VCaP (cell line): ENCODE measurements at regions not wholly inside any gene's neighbourhood (a gene's known extent, or its start where the extent isn't known, plus 50 kb on each side); places are given as distances from the start of the nearest gene placed in this dataset.

ENCODE experiments used
- H3K27ac ChIP-seq: fragments of 450-650 bp; 2 replicates; pipeline ENCODE4 v1.5.1; 2017
- TF ChIP-seq, protein P1 (sequence below): fragments of 450-650 bp; conservative IDR thresholded peaks from 2 replicates; pipeline ENCODE4 v1.5.1; 2017; ENCODE audit warnings: mild to moderate bottlenecking, moderate library complexity

- TF ChIP-seq, protein P1, sequence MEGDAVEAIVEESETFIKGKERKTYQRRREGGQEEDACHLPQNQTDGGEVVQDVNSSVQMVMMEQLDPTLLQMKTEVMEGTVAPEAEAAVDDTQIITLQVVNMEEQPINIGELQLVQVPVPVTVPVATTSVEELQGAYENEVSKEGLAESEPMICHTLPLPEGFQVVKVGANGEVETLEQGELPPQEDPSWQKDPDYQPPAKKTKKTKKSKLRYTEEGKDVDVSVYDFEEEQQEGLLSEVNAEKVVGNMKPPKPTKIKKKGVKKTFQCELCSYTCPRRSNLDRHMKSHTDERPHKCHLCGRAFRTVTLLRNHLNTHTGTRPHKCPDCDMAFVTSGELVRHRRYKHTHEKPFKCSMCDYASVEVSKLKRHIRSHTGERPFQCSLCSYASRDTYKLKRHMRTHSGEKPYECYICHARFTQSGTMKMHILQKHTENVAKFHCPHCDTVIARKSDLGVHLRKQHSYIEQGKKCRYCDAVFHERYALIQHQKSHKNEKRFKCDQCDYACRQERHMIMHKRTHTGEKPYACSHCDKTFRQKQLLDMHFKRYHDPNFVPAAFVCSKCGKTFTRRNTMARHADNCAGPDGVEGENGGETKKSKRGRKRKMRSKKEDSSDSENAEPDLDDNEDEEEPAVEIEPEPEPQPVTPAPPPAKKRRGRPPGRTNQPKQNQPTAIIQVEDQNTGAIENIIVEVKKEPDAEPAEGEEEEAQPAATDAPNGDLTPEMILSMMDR: peak; percentile 16; the same call in 1 of the 2 replicates
- no peak overlapping the region for H3K27ac ChIP-seq
These were observed 185.9 kb upstream of the CADM2 start for GRCh38 chr3:84772841-84773240.

DNA sequence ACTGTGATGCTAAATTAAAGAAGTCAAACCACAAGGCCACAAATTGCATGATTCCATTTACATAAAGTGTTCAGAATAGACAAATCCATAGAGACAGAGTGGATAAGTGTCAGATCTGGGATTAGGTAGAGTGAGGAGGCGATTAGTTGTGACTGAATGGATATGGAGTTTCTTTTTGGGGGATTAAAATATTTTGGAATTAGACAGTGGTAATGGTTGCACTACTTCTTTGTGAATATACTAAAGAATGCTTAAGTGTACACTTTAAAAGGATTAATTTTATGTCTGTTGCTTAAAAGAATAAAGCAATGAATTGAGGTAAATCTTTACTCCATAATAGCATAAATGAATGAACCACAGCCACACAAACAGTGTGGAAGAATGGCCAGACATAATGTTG, 175.5 kb upstream of the CADM2 start:
- H3K27ac ChIP-seq: no peak overlapping the region
- TF ChIP-seq, protein P1: no peak

DNA sequence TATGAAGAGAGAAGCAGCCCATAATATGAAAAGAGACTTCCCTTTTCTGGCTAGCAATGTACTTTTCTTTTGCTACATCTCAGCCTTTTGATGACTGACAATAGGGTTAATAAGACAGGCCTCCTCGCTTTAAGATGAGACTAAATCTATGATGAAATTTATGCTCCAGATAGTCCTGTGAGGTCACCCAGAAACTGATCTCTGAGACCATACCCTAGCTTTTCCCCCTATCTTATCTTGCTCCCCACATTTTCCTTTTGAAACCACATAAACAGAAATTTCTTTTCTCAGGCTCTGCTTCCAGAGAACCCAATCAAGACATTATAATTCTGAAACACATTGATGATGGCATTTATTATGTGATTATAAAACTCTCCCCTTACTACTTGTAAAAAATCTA, 168.8 kb upstream of the CADM2 start:
- no peak overlapping the region for H3K27ac ChIP-seq
- TF ChIP-seq, protein P1: no peak

DNA sequence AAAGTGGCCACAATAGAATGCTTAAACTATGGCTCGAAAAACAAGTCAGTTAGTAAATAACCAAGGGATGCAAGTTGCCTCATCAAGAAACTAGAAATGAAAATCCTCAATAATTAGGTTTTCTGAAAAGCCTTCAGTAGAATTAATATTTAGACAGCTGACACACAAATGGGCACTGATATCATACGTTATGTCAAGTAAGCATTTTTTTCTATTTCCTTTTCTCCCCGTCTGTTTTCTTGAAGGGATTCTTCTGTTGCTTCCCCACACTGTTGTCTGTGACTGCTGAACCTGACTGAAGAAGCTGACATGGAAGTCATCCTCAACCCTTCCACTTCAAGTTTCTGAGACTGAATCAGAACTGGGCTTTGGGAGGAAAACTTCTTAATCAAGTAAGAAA, 151.8 kb upstream of the CADM2 start:
- TF ChIP-seq, protein P1: no peak
- no peak overlapping the region for H3K27ac ChIP-seq

- TF ChIP-seq, protein P1: no peak
These were observed 138.7 kb upstream of the CADM2 start for GRCh38 chr3:84820126-84820525.

GRCh38 chr3:84820906-84821305, 137.9 kb upstream of the CADM2 start:
- H3K27ac ChIP-seq: no peak overlapping the region

More at GRCh38 chr3:84820126-84820525, 138.7 kb upstream of the CADM2 start:
- H3K27ac ChIP-seq: no peak overlapping the region

GRCh38 chr3:84825817-84826216, 133.0 kb upstream of the CADM2 start:
- TF ChIP-seq, protein P1: peak; percentile 68
- no peak overlapping the region for H3K27ac ChIP-seq

More at GRCh38 chr3:84820906-84821305, 137.9 kb upstream of the CADM2 start:
- TF ChIP-seq, protein P1: no peak

DNA sequence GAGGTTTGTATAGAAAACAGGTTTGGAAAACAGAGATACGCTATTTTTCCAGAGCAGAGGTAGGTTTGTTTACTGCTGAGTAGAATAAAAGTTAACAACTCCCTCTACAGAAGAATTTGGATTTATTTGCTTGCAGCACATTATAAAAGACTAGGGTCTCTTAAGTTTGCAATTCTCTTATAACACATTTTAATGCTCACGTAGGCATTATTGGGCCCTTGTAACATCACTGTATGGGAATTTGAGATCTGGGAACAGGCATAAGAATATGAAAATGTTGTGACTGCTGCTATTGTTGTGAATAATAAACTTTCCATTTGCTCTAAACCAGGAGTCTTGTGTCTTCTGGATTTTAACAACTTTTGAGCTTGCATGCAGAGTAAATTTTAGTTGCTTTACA, 128.3 kb upstream of the CADM2 start:
- TF ChIP-seq, protein P1: no peak
- H3K27ac ChIP-seq: no peak overlapping the region
